Upper lobe of left lung (tissue), 4 donors: ENCODE measurements at regions not wholly inside any gene's neighbourhood (a gene's known extent, or its start where the extent isn't known, plus 50 kb on each side); places are given as distances from the start of the nearest gene placed in this dataset.

Source experiments
- POLR2A ChIP-seq, 4 donors: fragments of 450-650 bp; IDR thresholded peaks; one replicate each; pipeline ENCODE4 v1.5.1; 2016 to 2017; ENCODE audit warnings: antibody characterized with exemption in 4 of 4, mild to moderate bottlenecking in 2 of 4
- POLR2AphosphoS5 ChIP-seq, 2 donors: sonication (generic); formaldehyde crosslinking; IDR thresholded peaks; one replicate each; pipeline ENCODE4 v1.5.1; 2017; ENCODE audit warnings: antibody characterized with exemption in 2 of 2
- TF ChIP-seq, protein P1 (sequence below), 6 experiments: fragments of 450-650 bp in 4 of 6; fragments of 200-600 bp in 2 of 6; sonication (generic) in 2 of 6; IDR thresholded peaks; one replicate each; pipeline ENCODE4 v1.5.1; 2016 to 2019; ENCODE audit warnings: antibody characterized with exemption in 6 of 6

DNA sequence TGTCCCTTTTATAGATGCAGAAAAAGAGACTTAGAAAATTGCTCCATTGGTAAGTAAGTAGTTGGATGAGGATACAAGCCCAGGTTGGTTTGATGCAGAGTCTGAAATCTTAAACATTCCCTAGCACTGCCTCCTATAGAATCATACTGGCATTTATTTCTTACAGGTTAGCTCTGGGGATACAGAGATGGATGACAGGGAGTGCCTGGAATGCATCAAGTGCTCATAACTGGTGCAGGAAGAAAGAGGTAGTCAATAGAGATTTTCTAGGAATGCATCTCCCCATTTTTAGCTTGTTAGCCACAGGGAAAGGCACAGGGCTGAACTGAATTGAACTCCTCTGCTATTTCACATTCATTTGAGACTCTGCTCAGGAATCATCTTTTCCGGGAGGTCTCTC is 269.0 kb upstream of the USP24 start:
- TF ChIP-seq POLR2AphosphoS5 (IDR thresholded peaks at IDR 0.05) = no peak
- TF ChIP-seq, protein P1, sequence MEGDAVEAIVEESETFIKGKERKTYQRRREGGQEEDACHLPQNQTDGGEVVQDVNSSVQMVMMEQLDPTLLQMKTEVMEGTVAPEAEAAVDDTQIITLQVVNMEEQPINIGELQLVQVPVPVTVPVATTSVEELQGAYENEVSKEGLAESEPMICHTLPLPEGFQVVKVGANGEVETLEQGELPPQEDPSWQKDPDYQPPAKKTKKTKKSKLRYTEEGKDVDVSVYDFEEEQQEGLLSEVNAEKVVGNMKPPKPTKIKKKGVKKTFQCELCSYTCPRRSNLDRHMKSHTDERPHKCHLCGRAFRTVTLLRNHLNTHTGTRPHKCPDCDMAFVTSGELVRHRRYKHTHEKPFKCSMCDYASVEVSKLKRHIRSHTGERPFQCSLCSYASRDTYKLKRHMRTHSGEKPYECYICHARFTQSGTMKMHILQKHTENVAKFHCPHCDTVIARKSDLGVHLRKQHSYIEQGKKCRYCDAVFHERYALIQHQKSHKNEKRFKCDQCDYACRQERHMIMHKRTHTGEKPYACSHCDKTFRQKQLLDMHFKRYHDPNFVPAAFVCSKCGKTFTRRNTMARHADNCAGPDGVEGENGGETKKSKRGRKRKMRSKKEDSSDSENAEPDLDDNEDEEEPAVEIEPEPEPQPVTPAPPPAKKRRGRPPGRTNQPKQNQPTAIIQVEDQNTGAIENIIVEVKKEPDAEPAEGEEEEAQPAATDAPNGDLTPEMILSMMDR (IDR thresholded peaks at IDR 0.05) = no peak
- no peak for TF ChIP-seq POLR2A (IDR thresholded peaks at IDR 0.05)
